ENCODE measurements at regions not wholly inside any gene's neighbourhood (a gene's known extent, or its start where the extent isn't known, plus 50 kb on each side); places are given as distances from the start of the nearest gene placed in this dataset.

- no peak overlapping the region for H3K9ac ChIP-seq (ENCODE audit: low read depth in 2 of 2, low read length in 2 of 2)
- no peak overlapping the region for H3K27ac ChIP-seq
- no peaks in the 10 kb centered on the region for H3K36me3 ChIP-seq
- TF ChIP-seq CTCF (IDR thresholded peaks at IDR 0.05): no peak
- no peaks in the 10 kb centered on the region for H3K9me3 ChIP-seq
- no peak overlapping the region for H3K4me3 ChIP-seq
- H3K27me3 ChIP-seq: no peaks in the 10 kb centered on the region
- DNase-seq: no peak
- no peaks in the 10 kb centered on the region for H3K4me1 ChIP-seq
- intact Hi-C loops (cut with DNase I): no loop called here
These were observed 52.8 kb upstream of the CNOT2 start for GRCh38 chr12:70190262-70191010.

Measured in colonic mucosa (tissue), 4 donors.